Inflammatory macrophage treated with lipopolysaccharide for 1 hour (primary cell): ENCODE measurements at regions not wholly inside any gene's neighbourhood (a gene's known extent, or its start where the extent isn't known, plus 50 kb on each side); places are given as distances from the start of the nearest gene placed in this dataset.
A peak's percentile ranks its signal among the peaks of the same experiment; 100 is the strongest.

Experiments
- DNase-seq, 2 donors: peaks; one replicate each; pipeline ENCODE4 v3.0.0-alpha.2; 2020 to 2022

GRCh38 chr10:131446171-131446570 lies 134.7 kb upstream of the TCERG1L start:
- DNase-seq: no peak

- no peak for DNase-seq
These were observed 136.7 kb upstream of the TCERG1L start for GRCh38 chr10:131448171-131448570.

- no peak for DNase-seq
These were observed 137.4 kb upstream of the TCERG1L start for GRCh38 chr10:131448883-131449282.

- DNase-seq: no peak
These were observed 138.8 kb upstream of the TCERG1L start for GRCh38 chr10:131450216-131450765.

GRCh38 chr10:131451407-131452015 lies 140.0 kb upstream of the TCERG1L start:
- no peak for DNase-seq

- no peak for DNase-seq
These were observed 141.6 kb upstream of the TCERG1L start for GRCh38 chr10:131452926-131453720.

- DNase-seq: peak; percentile 31 to 88
These were observed 142.5 kb upstream of the TCERG1L start for GRCh38 chr10:131453721-131454634.

- no peak for DNase-seq
These were observed 144.9 kb upstream of the TCERG1L start for GRCh38 chr10:131456411-131456810.

- DNase-seq: no peak
These were observed 149.6 kb upstream of the TCERG1L start for GRCh38 chr10:131461093-131461492.

GRCh38 chr10:131464789-131465188 lies 153.3 kb upstream of the TCERG1L start:
- DNase-seq: no peak

GRCh38 chr10:131469551-131469950 lies 158.0 kb upstream of the TCERG1L start:
- no peak for DNase-seq

- no peak for DNase-seq
These were observed 162.1 kb upstream of the TCERG1L start for GRCh38 chr10:131473645-131474044.

GRCh38 chr10:131474416-131474815 lies 162.9 kb upstream of the TCERG1L start:
- DNase-seq: no peak

GRCh38 chr10:131475043-131475442 lies 163.5 kb upstream of the TCERG1L start:
- no peak for DNase-seq

- no peak for DNase-seq
These were observed 164.3 kb upstream of the TCERG1L start for GRCh38 chr10:131475803-131476202.

GRCh38 chr10:131477457-131478121 lies 166.1 kb upstream of the TCERG1L start:
- DNase-seq: no peak

- no peak for DNase-seq
These were observed 167.0 kb upstream of the TCERG1L start for GRCh38 chr10:131478377-131478989.

- DNase-seq: no peak
These were observed 168.5 kb upstream of the TCERG1L start for GRCh38 chr10:131480066-131480465.

GRCh38 chr10:131480861-131481260 lies 169.3 kb upstream of the TCERG1L start:
- DNase-seq: no peak

- no peak for DNase-seq
These were observed 174.2 kb upstream of the TCERG1L start for GRCh38 chr10:131485732-131486131.

GRCh38 chr10:131487822-131488221 lies 176.3 kb upstream of the TCERG1L start:
- no peak for DNase-seq

GRCh38 chr10:131490991-131491594 lies 179.6 kb upstream of the TCERG1L start:
- no peak for DNase-seq
